Mesenchymal stem cell (in vitro differentiated cells and primary cell): ENCODE measurements at regions not wholly inside any gene's neighbourhood (a gene's known extent, or its start where the extent isn't known, plus 50 kb on each side); places are given as distances from the start of the nearest gene placed in this dataset.

Experiments
- DNase-seq: peaks from one replicate; pipeline ENCODE4 v3.0.0-alpha.2; 2013
- H2AFZ ChIP-seq: one replicate; pipeline ENCODE4 v1.6.1; 2013; ENCODE audit warnings: low read depth, mild to moderate bottlenecking, control low read depth, inconsistent platforms, low read length, moderate library complexity
- H2AK5ac ChIP-seq: 2 replicates; pipeline ENCODE4 v1.6.1; 2013; ENCODE audit warnings: low read length, moderate library complexity, mild to moderate bottlenecking, inconsistent platforms; ENCODE audit not compliant: severe bottlenecking
- H2BK120ac ChIP-seq: one replicate; pipeline ENCODE4 v1.6.1; 2013; ENCODE audit warnings: low read depth, mild to moderate bottlenecking, inconsistent platforms, low read length, moderate library complexity
- H2BK12ac ChIP-seq, 2 experiments: one replicate each; pipeline ENCODE4 v1.6.1; 2013; ENCODE audit warnings: inconsistent platforms in 2 of 2, low read length in 2 of 2, mild to moderate bottlenecking in 2 of 2, moderate library complexity in 2 of 2, control low read depth in 1 of 2
- H2BK15ac ChIP-seq: one replicate; pipeline ENCODE4 v1.6.1; 2013; ENCODE audit warnings: mild to moderate bottlenecking, low read depth, inconsistent platforms; ENCODE audit not compliant: poor library complexity, severe bottlenecking
- H2BK5ac ChIP-seq: 2 replicates; pipeline ENCODE4 v1.6.1; 2013; ENCODE audit warnings: low read depth, mild to moderate bottlenecking, low read length, control low read depth, inconsistent platforms; ENCODE audit not compliant: poor library complexity, severe bottlenecking
- H3K14ac ChIP-seq, 2 experiments: one replicate each; pipeline ENCODE4 v1.6.1; 2013; ENCODE audit warnings: inconsistent platforms in 2 of 2, low read length in 2 of 2, control low read depth in 1 of 2, mild to moderate bottlenecking in 1 of 2, moderate library complexity in 1 of 2
- H3K18ac ChIP-seq, 2 experiments: one replicate each; pipeline ENCODE4 v1.6.1; 2013; ENCODE audit warnings: inconsistent platforms in 2 of 2, low read length in 2 of 2, control low read depth in 1 of 2, low read depth in 1 of 2, mild to moderate bottlenecking in 1 of 2
- H3K23ac ChIP-seq, 2 experiments: one replicate each; pipeline ENCODE4 v1.6.1; 2013; ENCODE audit warnings: inconsistent platforms in 2 of 2, low read length in 2 of 2, mild to moderate bottlenecking in 2 of 2, moderate library complexity in 2 of 2, control low read depth in 1 of 2
- H3K27ac ChIP-seq: 2 replicates; pipeline ENCODE4 v1.5.1; 2013; ENCODE audit warnings: mild to moderate bottlenecking, moderate library complexity, low read length, control low read depth, inconsistent platforms; ENCODE audit not compliant: poor library complexity, severe bottlenecking
- H3K27me3 ChIP-seq, 2 experiments: 2 replicates each; pipeline versions ENCODE4 v1.6.1 to v1.7.0; 2013; ENCODE audit warnings: low read length in 2 of 2, mild to moderate bottlenecking in 2 of 2, moderate library complexity in 2 of 2, control low read depth in 1 of 2, inconsistent platforms in 1 of 2; ENCODE audit not compliant: control insufficient read depth in 1 of 2, insufficient read depth in 1 of 2
- H3K36me3 ChIP-seq, 2 experiments: 2 replicates each; pipeline versions ENCODE4 v1.6.1 to v1.7.0; 2013; ENCODE audit warnings: low read length in 2 of 2, control low read depth in 1 of 2, inconsistent platforms in 1 of 2, low read depth in 1 of 2, mild to moderate bottlenecking in 1 of 2; ENCODE audit not compliant: insufficient read depth in 2 of 2, control insufficient read depth in 1 of 2
- H3K4ac ChIP-seq, 2 experiments: one replicate each; pipeline ENCODE4 v1.6.1; 2013; ENCODE audit warnings: inconsistent platforms in 2 of 2, low read length in 2 of 2, mild to moderate bottlenecking in 2 of 2, moderate library complexity in 2 of 2, control low read depth in 1 of 2, low read depth in 1 of 2
- H3K4me1 ChIP-seq: 2 replicates; pipeline ENCODE4 v1.6.1; 2013; ENCODE audit warnings: low read depth, low read length, control low read depth; ENCODE audit not compliant: control insufficient read depth, insufficient read depth
- H3K4me2 ChIP-seq: 2 replicates; pipeline ENCODE4 v1.6.1; 2013; ENCODE audit warnings: low read length, mild to moderate bottlenecking, inconsistent platforms; ENCODE audit not compliant: poor library complexity, severe bottlenecking
- H3K4me3 ChIP-seq, 2 experiments: 2 replicates each; pipeline versions ENCODE4 v1.5.1 to v1.7.0; 2013; ENCODE audit warnings: low read length in 2 of 2, mild to moderate bottlenecking in 2 of 2, control low read depth in 1 of 2, low read depth in 1 of 2; ENCODE audit not compliant: insufficient read depth in 1 of 2
- H3K79me1 ChIP-seq: replicated peaks from 2 replicates; pipeline ENCODE4 v1.6.1; 2013; ENCODE audit warnings: mild to moderate bottlenecking, control low read depth, low read length, inconsistent platforms; ENCODE audit not compliant: poor library complexity, severe bottlenecking
- H3K9ac ChIP-seq: 2 replicates; pipeline ENCODE4 v1.7.0; 2013; ENCODE audit warnings: mild to moderate bottlenecking, low read length, moderate library complexity
- H3K9me3 ChIP-seq: 2 replicates; pipeline ENCODE4 v1.7.0; 2013; ENCODE audit warnings: mild to moderate bottlenecking, low read length; ENCODE audit not compliant: control insufficient read depth
- H4K8ac ChIP-seq: one replicate; pipeline ENCODE4 v1.6.1; 2013; ENCODE audit warnings: inconsistent platforms, mild to moderate bottlenecking, low read length, moderate library complexity
- H4K91ac ChIP-seq: one replicate; pipeline ENCODE4 v1.6.1; 2013; ENCODE audit warnings: mild to moderate bottlenecking, low read length, inconsistent platforms
- WGBS: methylation state at CpG from one replicate; pipeline ENCODE4 v1.1.7; 2013; ENCODE audit warnings: mixed read lengths; 5-methylcytosine and 5-hydroxymethylcytosine counted together

GRCh38 chr17:57203040-57203439, 53.3 kb upstream of the MSI2 start:
- 80% methylated on average over 2 of the region's 3 CpGs for WGBS
- H2AK5ac ChIP-seq: no peak overlapping the region
- H3K79me1 ChIP-seq: no peaks in the 10 kb centered on the region
- no peak overlapping the region for H3K14ac ChIP-seq
- peaks cover 10% of the 10 kb centered on the region for H3K9me3 ChIP-seq
- no peak overlapping the region for H3K4ac ChIP-seq
- no peak overlapping the region for H2BK5ac ChIP-seq
- no peak overlapping the region for H2BK12ac ChIP-seq
- no peak overlapping the region for H4K8ac ChIP-seq
- peaks cover 11 to 13% of the 10 kb centered on the region in 2 experiments for H3K27me3 ChIP-seq
- H2BK15ac ChIP-seq: no peak overlapping the region
- H3K4me3 ChIP-seq: no peak overlapping the region
- DNase-seq: no peak
- H2AFZ ChIP-seq: no peak overlapping the region
- no peak overlapping the region for H3K23ac ChIP-seq
- no peak overlapping the region for H3K4me2 ChIP-seq
- no peak overlapping the region for H3K9ac ChIP-seq
- no peaks in the 10 kb centered on the region for H3K36me3 ChIP-seq
- H3K18ac ChIP-seq: no peak overlapping the region
- H3K4me1 ChIP-seq: peaks cover 2% of the 10 kb centered on the region
- H4K91ac ChIP-seq: no peak overlapping the region
- H3K27ac ChIP-seq: no peak overlapping the region
- H2BK120ac ChIP-seq: no peak overlapping the region
